Kidney (tissue), 13 donors: ENCODE measurements at regions not wholly inside any gene's neighbourhood (a gene's known extent, or its start where the extent isn't known, plus 50 kb on each side); places are given as distances from the start of the nearest gene placed in this dataset.

Source experiments
- DNase-seq, 5 donors: peaks; one replicate each; pipeline ENCODE4 v3.0.0-alpha.2; 2013 to 2020
- FAIRE-seq: peaks from 2 replicates; lab custom pipeline; 2012; peaks lifted over from hg19 to GRCh38; lab: Jason Lieb, UNC
- H3K27ac ChIP-seq, 2 donors: one replicate each; pipeline ENCODE4 v1.7.0; 2013; ENCODE audit warnings: low read depth in 2 of 2, low read length in 2 of 2, inconsistent platforms in 1 of 2
- H3K27me3 ChIP-seq: one replicate; pipeline ENCODE4 v1.7.1; 2013; ENCODE audit warnings: low read length, inconsistent platforms; ENCODE audit not compliant: control insufficient read depth, insufficient read depth
- H3K36me3 ChIP-seq, 3 donors: one replicate each; pipeline versions ENCODE4 v1.7.0 to v1.7.1; 2013; ENCODE audit warnings: low read length in 3 of 3, control low read depth in 1 of 3, inconsistent platforms in 1 of 3; ENCODE audit not compliant: insufficient read depth in 3 of 3, control insufficient read depth in 2 of 3
- H3K4me1 ChIP-seq, 3 donors: one replicate each; pipeline versions ENCODE4 v1.7.0 to v1.7.1; 2013; ENCODE audit warnings: low read length in 3 of 3, inconsistent platforms in 1 of 3, low read depth in 1 of 3; ENCODE audit not compliant: control insufficient read depth in 2 of 3, insufficient read depth in 2 of 3
- H3K4me3 ChIP-seq, 3 donors: one replicate each; pipeline versions ENCODE4 v1.7.0 to v1.8.1; 2013; ENCODE audit warnings: low read length in 3 of 3, control low read depth in 1 of 3, inconsistent platforms in 1 of 3
- H3K9ac ChIP-seq, 3 donors: one replicate each; pipeline versions ENCODE4 v1.7.0 to v1.7.1; 2013; ENCODE audit warnings: low read length in 3 of 3, control low read depth in 1 of 3, inconsistent platforms in 1 of 3
- H3K9me3 ChIP-seq, 3 donors: one replicate each; pipeline versions ENCODE4 v1.7.0 to v1.7.1; 2013; ENCODE audit warnings: low read length in 3 of 3, control low read depth in 1 of 3, inconsistent platforms in 1 of 3; ENCODE audit not compliant: control insufficient read depth in 2 of 3, insufficient read depth in 1 of 3
- intact Hi-C: fragments of 100-400 bp; cut with DNase I; formaldehyde crosslinking; loops from one replicate; pipeline ENCODE4 v1.11.1; 2022
- TF ChIP-seq, protein P1 (sequence below): IDR thresholded peaks from 3 replicates; pipeline ENCODE4 v1.5.1; 2012; ENCODE audit warnings: mild to moderate bottlenecking, moderate library complexity, borderline replicate concordance; ENCODE audit not compliant: insufficient read depth; ENCODE audit errors: extremely low read depth
- donor health status: control.
- donor health status: control.
- donor health status: control.
- donor health status: control.
- donor health status: control.
- donor health status: DM: yes; HTN: yes; CAD: no.
- donor health status: Normal renal cell carcinoma (clear cell type).

- peak overlapping the region in 1 of 2 donors; percentile 60 for H3K27ac ChIP-seq
- DNase-seq = no peak
- intact Hi-C loops = no loop called here
Measured at GRCh38 chrX:39809331-39809730, 288.4 kb downstream of the BCOR start.

GRCh38 chrX:39810901-39811300 lies 286.9 kb downstream of the BCOR start:
- Histone ChIP-seq H3K27me3 (no peaks in the 10 kb centered on the region), H3K4me1 (peaks cover 0 to 9% (median 4%) of the 10 kb centered on the region in 3 donors), H3K36me3 (no peaks in the 10 kb centered on the region), H3K27ac (no peak overlapping the region), H3K9me3 (no peaks in the 10 kb centered on the region), H3K4me3 (no peak overlapping the region), H3K9ac (no peak overlapping the region)
- FAIRE-seq (no peak), DNase-seq (no peak)
- TF ChIP-seq, protein P1, sequence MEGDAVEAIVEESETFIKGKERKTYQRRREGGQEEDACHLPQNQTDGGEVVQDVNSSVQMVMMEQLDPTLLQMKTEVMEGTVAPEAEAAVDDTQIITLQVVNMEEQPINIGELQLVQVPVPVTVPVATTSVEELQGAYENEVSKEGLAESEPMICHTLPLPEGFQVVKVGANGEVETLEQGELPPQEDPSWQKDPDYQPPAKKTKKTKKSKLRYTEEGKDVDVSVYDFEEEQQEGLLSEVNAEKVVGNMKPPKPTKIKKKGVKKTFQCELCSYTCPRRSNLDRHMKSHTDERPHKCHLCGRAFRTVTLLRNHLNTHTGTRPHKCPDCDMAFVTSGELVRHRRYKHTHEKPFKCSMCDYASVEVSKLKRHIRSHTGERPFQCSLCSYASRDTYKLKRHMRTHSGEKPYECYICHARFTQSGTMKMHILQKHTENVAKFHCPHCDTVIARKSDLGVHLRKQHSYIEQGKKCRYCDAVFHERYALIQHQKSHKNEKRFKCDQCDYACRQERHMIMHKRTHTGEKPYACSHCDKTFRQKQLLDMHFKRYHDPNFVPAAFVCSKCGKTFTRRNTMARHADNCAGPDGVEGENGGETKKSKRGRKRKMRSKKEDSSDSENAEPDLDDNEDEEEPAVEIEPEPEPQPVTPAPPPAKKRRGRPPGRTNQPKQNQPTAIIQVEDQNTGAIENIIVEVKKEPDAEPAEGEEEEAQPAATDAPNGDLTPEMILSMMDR = no peak
- intact Hi-C loops = no loop called here

More at GRCh38 chrX:39809331-39809730, 288.4 kb downstream of the BCOR start:
- no peak for FAIRE-seq
- Histone ChIP-seq H3K36me3 (no peaks in the 10 kb centered on the region), H3K9me3 (no peaks in the 10 kb centered on the region), H3K27me3 (no peaks in the 10 kb centered on the region), H3K4me3 (no peak overlapping the region), H3K9ac (peak overlapping the region in 1 of 3 donors; percentile 26), H3K4me1 (peaks cover 0 to 6% (median 4%) of the 10 kb centered on the region in 3 donors)
- TF ChIP-seq, protein P1 = no peak

GRCh38 chrX:39811376-39811775 lies 286.4 kb downstream of the BCOR start:
- FAIRE-seq = no peak
- Histone ChIP-seq H3K4me1 (peaks cover 0 to 11% (median 4%) of the 10 kb centered on the region in 3 donors), H3K9ac (no peak overlapping the region), H3K9me3 (no peaks in the 10 kb centered on the region), H3K27me3 (no peaks in the 10 kb centered on the region), H3K4me3 (no peak overlapping the region), H3K36me3 (no peaks in the 10 kb centered on the region), H3K27ac (no peak overlapping the region)
- intact Hi-C loops = no loop called here
- no peak for DNase-seq
- TF ChIP-seq, protein P1 = no peak
